Head of caudate nucleus (tissue), 42 donors: ENCODE measurements at regions not wholly inside any gene's neighbourhood (a gene's known extent, or its start where the extent isn't known, plus 50 kb on each side); places are given as distances from the start of the nearest gene placed in this dataset.
A peak's percentile ranks its signal among the peaks of the same experiment; 100 is the strongest.

Experiments used
- DNase-seq, 42 donors: peaks; one replicate each; pipeline versions ENCODE4 v3.0.0 to v3.0.0-alpha.2; 2020 to 2021; ENCODE audit warnings: mixed read lengths in 7 of 42
- intact Hi-C: fragments of 100-400 bp; cut with DNase I; formaldehyde crosslinking; loops from one replicate; pipeline ENCODE4 v1.15.0; 2022

DNA sequence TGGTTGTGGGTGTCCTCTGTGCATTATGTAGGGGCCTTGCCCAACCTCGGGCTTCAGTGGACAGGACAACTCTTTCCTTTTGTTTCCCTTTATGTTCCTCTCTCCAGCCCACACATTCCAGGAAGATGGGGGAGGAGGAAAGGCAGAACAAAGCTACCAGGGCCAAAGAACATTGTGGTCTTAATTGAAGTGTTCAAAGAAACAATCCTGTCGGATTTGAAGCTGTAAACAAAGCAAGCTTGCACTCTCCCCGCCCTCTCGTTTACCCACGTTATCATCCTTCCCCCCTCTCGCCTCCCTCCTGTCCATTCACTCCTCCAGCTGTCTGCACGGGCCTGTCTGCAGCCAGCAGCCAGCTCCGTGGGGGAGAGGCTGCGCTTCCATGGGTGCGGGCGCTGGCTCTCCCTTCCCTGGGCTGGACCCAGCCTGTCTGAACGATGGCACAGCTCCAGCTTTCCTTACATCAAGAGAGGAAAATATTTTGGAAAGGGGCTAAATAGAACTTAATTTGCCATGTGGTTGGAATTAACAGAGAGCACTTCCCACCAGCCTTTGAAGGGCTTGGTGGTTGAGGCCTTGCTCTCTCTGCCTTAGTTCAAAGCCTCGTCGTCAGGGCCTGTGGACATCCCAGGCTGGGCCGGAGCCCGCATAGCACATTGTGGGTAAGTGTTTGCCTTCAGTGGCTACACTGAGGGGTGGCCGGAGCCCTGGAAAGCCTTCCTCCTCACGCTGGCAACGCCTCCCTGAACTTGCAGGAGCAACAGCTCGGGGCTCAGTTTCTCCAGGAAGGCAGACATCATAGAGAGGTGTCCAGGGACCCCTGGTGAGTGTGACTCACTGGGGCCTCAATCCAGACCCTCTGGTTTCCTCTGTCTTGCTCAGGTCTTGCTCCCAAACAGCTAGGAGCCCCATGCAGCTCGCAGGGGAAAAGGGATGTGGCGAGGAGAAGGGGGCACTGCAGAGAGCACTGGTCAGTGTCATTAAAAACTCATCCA lies 60.6 kb upstream of the HS6ST1 start:
- intact Hi-C loops = no loop called here

DNA sequence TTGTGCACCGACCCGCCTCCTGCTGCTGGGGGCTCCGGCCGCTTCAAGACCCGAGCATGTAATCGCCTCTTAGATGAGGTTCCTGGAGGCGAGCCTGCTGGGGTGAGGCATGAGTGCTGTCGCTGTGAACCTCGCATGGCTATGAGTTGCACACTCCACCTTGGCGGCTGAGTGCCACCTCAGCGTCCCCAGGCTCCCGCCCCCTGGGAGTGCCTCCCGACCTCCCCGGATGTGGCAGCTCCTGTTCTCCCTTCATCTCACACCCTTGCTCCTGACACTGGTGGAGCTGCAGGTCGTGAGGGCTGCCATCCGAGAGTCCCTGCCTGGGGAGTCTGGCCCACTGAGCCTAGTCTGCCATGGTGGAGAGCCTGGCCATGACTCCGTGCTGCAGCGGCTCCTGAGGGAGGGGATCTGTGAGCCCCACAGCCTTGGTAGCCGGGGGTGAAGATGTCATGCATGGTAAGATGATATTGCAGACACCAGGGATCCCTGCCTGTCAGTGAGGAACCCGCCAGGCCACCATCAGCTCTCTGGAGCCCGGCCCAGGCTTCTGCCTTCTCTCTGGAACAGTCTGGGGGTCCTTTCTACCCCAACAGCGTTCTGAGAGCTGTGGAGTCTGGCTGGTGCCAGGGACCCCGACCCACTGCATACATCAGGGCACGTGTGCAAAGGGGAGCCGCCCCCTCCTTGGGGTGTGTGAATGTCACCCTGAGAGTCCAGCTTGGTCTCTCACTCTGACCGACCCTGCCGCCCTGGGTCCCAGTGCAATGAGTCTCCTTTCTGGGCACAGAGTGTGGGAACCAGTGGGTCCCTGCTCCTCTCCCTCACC lies 61.6 kb upstream of the HS6ST1 start:
- intact Hi-C loops = no loop called here
- DNase-seq = peak in 5 of 42 donors; percentile 4 to 24 (median 8)

More for the DNA sequence above, 60.6 kb upstream of the HS6ST1 start:
- peak in 3 of 42 donors; percentile 10 to 29 (median 15) for DNase-seq

DNA sequence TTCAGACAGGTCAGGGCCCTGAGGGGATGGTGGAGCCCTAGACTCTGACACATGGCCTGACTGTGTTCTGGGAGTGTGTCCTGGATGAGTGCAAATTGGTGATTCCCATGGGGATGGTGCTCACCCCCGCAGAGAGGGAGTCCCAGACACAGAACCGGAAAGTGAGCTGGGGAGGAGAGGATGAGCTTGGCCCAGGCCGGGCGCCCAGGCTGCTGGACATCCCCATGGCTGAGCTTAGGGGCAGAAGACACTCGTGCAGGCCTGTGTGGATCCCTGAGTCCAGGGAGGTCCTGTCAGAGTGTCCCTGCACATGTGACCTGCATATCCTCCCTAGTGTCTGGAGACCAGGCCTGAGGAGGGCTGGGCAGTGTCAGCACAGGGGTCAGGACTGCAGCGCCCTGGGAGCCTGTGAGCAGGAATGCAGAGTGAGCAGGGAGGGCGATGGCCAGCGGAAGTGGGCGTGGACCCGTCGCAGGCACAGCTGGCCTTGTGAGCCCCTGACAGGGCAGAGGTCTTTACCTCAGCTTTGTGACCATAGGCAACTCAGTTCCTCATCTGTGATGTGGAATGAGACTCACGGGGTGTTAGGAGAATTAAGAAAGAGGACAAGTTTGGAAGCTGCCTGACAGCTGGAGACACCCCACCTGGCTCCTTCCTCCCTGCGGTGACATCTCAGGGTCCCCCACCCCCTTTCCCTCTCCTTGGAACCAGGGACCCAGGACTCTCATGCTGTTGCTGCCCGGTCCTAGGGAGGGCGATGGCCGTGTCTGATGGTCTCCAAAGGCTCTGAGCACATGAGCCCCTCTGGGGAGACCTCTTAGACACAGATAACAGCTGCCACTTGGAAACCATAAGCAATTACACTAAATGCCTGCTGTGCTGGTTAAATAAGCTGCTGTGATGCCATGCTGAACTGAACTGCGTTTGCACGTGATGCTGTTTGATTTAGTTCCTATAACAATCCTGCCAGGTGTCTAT lies 62.6 kb upstream of the HS6ST1 start:
- intact Hi-C loops = no loop called here
- peak in 4 of 42 donors; percentile 2 to 25 (median 16) for DNase-seq

DNA sequence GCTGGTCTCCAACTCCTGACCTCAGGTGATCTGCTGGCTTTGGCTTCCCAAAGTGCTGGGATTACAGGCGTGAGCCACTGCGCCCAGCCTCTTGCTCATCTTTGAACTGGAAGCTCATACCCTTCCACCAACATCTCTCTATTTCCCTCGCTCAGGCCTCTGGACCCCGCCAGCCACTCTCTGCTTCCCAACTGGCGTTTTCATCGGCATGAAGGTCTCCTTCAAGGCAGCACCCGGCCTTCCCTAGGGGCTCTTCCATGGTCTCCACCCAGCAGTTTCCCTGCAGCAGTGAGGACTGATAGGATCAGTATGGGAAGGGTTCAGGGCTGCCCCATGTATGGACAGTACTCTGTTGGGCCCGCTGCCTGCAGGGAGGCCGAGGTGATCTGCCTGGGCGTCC lies 65.8 kb upstream of the HS6ST1 start:
- intact Hi-C loops = no loop called here
- DNase-seq = no peak

DNA sequence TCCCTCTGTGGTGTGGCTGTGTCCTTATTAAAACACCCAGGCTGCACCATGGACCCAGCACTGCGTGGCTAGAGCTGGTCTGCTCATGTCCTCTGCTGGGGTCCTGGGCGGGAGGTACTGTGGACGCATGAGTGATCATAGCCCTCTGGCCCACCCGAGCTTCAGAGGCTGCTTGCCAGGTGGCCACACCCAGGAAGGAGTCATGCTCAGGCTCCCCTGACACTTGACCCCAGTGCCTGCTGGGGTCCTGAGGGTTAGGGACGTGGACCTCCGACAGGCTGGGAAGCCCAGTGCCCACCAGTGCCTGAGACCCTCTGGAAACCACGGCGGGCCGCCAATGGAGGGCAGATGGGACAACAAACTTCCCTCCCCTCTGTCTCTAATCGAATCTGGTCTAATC lies 66.3 kb upstream of the HS6ST1 start:
- no peak for DNase-seq
- intact Hi-C loops = no loop called here

DNA sequence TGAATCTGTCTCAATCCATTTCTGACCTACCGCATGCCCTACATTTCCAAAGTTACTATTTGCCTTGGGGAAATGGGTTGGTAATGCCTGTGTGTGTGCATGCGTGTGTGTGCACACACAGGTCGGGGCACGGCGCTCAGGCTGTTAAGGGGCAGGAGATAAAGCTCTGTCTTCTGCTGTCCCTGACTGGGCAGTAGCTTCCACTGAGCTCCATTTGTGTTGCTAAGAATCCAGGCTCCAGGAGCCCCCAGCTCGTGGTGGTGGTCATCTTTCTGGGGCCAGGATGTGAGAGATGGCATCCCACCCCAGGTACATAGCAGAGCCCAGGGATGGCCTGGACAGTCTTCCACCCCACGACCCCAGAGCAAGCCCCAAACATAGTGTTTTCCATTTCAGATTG lies 66.7 kb upstream of the HS6ST1 start:
- intact Hi-C loops = no loop called here
- no peak for DNase-seq

DNA sequence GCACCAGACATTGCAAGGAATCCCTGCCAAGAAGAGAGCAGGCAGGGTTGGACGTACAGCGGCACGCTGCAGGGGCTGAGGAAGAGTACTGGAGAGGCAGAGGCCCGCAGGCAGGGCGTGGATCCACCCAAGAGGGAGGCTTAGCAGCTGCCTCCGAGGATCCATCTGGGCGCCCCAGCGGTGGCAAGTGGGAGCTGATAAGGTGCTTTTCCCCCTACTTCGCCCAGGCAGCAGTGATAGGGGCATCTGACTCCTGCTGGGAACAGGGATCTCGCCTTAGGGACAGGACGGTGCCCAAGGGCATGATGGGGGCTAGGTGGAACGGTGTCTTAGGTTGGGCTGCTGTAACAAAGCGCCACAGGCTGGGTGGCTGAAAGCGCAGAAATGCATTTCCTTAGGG lies 67.4 kb upstream of the HS6ST1 start:
- DNase-seq = no peak
- intact Hi-C loops = no loop called here

DNA sequence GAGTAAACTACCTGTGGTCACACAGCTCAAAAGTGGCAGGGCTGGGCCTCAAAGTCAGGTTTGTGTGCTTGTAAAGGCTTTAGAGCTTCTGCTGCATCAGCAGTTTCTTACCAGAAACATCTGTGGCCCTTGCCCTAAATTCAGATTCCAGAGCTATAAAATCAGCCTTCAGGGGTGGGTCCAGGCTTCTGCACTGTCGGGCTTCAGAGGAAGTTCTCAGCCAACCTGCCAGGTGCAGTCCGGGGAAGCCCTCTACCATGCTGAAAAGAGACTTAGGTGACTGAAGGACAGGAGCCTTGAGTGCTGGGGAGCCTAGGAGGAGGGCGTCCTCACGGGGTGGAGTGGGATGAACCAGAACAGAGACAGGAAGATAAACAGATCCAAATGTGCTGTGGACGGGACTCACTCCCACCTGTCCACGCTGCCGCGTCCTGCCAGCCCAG lies 69.9 kb upstream of the HS6ST1 start:
- intact Hi-C loops = no loop called here
- no peak for DNase-seq

DNA sequence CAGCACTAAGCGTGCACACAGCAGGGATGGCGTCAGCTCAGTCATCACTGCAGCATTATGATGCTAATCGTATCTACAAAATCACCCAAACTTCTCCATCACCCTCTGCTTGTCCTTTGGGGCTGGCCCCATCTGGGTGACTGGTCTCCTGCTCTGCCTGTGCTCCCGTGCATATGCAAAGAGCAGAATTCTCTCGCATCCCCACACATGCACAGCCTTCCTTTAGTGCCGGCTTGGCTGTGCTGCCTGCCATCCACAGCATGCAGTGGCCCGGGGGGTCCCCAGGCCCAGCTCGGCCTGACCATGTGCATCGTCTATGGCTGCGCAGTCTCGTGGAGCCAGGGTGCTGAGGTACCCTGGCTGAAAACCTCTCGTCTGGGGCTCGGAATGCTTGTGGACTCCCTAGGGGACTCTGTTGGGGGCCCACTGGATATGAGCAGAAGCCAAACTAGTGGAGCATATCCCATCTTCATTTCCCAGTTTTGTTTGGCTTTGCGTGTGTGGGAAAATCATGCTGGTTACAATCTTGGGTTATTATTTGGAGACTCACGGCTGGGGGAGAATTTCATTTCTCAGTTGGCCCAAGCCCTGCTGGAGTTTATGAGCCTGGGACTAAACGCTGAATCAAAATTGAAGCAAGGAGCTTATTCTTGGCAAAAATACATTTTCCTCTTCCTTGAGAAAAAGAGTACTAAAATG lies 70.9 kb upstream of the HS6ST1 start:
- intact Hi-C loops = no loop called here
- DNase-seq = no peak

DNA sequence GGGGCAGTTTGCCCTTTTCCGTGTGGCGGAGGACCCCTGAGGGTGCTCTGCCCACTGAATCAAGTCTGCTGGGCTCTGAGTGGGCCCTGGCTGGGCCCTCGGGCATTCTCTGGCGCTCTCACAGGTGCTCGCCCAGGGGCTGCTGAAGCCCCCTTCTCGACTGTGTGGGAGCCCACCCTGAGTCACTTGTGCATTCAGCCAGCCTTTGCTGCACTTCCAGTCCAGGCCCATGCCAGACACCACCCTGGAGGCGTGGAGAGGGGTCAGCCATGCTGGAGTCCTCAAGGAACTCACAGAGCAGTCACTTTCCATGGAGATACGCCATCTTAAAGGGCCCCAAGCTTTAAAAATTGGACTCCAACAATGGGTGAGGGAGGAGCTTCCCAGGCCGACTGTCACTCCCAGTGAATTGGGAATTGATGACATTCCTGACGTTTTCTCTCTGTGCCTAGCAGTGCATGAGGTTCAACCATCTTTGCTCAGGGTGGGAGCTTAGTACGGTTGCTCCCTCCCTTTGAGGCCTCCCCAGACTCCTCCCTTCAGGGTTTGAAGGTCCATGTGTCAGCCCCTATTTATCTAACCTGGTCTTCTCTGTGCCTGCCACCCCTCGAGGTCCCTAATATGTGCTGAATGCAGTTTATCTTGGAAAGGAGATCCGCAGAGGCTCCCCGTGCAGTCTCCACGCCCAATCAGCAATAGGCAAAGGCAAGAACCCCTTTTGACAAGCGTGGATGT lies 71.8 kb upstream of the HS6ST1 start:
- intact Hi-C loops = no loop called here

DNA sequence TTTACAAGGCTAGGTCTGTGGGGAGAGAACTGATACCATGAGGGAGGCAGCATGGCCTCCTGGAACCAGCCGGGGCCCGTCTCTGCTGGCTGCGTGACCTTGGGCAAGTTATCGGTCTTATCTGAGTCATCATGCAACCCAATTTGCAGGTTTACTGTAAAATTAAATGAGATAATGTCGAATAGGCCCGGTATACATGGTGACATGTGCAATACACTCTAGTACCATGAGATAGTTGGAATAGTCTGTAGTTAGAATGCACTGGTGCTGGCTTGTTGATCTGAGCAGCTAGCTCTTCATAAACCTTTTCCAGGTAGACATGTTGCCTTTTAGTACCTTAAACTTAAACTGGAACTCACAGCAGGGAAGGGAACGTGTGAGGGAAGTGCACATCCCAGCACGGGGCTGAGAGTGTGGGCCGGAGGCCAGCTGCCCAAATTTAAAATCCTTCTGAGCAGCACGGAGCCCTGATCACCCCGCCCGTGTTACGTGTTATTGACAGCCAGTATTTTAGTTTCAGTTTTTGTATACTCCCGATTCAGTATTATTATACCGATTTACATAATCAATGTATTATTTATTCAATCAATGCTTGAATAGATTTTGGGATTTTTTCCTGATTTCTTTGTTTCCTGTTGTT lies 72.4 kb upstream of the HS6ST1 start:
- intact Hi-C loops = no loop called here
- DNase-seq = no peak

More for the DNA sequence above, 71.8 kb upstream of the HS6ST1 start:
- DNase-seq = no peak

DNA sequence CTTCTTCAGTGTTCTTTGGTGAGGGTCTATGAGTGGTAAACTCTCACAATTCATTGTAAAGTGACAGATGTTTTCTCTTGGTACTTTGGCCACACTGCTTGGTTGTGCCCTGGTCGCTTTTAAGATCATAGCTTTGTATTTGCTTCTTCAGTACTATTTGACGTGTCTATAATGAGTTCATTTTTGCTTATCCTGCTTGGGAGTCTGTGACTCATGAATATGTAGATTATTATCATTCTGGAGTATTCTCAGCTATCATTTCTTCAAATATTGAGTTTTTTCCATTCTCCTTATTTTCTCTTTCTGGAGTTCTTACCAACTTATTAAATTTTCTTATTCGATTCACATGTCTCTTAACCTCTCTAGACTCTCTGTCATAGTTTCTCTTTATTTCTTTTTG lies 73.0 kb upstream of the HS6ST1 start:
- no peak for DNase-seq
- intact Hi-C loops = no loop called here

DNA sequence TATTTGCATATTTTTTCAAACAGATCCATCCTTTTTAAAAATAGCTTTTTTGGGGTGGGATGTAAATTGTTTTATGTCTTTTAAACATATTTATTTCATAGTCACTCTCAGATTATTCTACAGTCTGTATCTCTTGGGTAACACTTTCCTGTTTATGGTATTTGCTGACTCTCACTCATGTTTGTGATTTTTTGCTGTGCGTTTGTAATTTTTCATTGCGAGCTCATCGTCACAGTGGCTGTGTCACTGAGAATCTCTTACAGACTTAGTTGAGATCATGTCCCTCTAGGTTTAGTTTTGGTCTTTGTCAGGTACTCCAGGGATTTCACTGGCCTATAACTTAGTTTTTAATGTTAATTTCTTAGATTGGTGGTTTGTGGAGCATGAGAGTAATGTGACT lies 73.5 kb upstream of the HS6ST1 start:
- intact Hi-C loops = no loop called here

DNA sequence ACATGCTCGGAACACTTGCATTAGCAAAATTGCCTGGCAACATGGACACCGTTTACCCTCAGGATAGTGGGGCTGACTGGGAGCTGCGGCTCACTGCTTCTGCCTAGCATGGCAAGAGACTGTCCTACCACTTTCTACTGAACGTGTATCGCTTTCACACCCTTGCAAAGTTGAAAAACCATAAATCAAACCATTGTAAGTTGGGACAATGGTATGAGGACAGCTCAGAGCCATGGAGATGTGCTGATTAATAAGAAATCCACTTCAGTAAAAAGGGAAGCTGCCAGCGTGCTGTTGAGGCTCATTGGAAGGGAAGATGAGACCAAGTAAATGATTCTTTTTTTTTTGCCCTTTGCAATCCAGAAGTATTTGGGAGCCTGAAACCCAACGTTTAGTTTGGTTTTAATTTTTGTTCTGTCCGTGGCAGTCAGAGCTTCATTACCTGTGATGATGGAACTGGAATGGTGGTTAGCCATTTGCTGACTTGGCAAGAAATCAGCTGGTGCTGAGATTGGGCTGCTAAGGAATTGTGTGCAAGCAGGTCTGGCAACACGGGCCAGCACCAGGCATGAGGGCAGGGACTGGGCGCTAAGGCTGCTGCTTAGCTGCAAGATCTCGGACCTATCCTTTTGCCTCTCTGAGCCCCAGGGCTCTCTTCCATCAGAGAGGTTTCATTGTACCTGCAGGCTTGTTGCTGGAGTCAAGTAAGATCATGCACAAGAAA lies 75.5 kb upstream of the HS6ST1 start:
- intact Hi-C loops = no loop called here
- DNase-seq = no peak

More for the DNA sequence above, 73.5 kb upstream of the HS6ST1 start:
- DNase-seq = no peak

DNA sequence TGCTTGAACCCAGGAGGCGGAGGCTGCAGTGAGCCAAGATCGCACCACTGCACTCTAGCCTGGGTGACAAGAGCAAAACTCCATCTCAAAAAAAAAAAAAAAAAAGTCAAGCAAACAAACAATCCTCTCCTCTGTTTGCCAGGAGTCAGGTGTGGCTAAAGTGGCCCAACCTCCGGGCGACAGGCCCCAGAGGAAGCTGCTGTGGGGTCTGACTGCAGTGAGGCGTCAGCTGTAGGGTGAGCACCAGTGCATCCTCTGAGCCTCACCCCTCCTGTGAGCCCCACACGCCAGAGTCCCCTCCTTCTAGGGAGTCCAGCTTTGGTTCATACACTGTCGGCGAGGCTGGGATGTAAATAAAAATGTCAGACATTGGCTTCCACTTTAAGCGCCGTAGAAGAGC lies 76.5 kb upstream of the HS6ST1 start:
- intact Hi-C loops = no loop called here
- peak in 3 of 42 donors; percentile 4 to 23 (median 14) for DNase-seq
